Retinal pigment epithelial cell (primary cell): ENCODE measurements at regions not wholly inside any gene's neighbourhood (a gene's known extent, or its start where the extent isn't known, plus 50 kb on each side); places are given as distances from the start of the nearest gene placed in this dataset.
"Not testable (repeated sequence)": the region's sequence is repeated elsewhere in the genome, so short reads cannot be mapped to it uniquely, and the experiment has no call there.

ENCODE experiments used
- DNase-seq: peaks from one replicate; pipeline ENCODE4 v3.0.0-alpha.2; 2010; ENCODE audit warnings: low read depth
- H3K4me3 ChIP-seq: 2 replicates; pipeline ENCODE4 v1.5.1; 2011; ENCODE audit warnings: mild to moderate bottlenecking, low read length, control low read depth, moderate library complexity
- TF ChIP-seq, protein P1 (sequence below): conservative IDR thresholded peaks from 2 replicates; pipeline ENCODE4 v1.5.1; 2011; ENCODE audit warnings: low read depth, low read length, control low read depth, inconsistent platforms

DNA sequence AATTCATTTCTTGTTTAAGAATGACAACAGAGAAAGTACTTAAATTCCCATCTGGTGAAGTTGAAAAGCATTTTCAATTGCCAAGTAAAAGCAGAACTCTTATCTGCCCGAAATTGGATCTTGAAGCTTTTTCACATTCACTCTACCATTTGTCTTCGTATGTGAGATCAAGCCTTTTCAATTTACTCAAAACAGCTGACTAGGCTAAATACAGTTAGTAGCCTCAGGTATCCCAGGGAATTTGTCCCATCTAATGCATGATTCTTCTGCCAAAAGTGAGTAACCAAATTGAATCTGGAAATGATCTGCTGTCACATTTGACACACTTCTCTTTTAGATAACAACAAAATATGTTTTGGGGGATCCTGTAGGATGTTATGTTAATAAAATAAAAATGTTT is 596.8 kb upstream of the HS3ST5 start:
- TF ChIP-seq, protein P1, sequence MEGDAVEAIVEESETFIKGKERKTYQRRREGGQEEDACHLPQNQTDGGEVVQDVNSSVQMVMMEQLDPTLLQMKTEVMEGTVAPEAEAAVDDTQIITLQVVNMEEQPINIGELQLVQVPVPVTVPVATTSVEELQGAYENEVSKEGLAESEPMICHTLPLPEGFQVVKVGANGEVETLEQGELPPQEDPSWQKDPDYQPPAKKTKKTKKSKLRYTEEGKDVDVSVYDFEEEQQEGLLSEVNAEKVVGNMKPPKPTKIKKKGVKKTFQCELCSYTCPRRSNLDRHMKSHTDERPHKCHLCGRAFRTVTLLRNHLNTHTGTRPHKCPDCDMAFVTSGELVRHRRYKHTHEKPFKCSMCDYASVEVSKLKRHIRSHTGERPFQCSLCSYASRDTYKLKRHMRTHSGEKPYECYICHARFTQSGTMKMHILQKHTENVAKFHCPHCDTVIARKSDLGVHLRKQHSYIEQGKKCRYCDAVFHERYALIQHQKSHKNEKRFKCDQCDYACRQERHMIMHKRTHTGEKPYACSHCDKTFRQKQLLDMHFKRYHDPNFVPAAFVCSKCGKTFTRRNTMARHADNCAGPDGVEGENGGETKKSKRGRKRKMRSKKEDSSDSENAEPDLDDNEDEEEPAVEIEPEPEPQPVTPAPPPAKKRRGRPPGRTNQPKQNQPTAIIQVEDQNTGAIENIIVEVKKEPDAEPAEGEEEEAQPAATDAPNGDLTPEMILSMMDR = no peak
- no peak for DNase-seq

GRCh38 chr6:114936080-114936479 is 593.3 kb upstream of the HS3ST5 start:
- DNase-seq = no peak
- no peak overlapping the region for H3K4me3 ChIP-seq
- TF ChIP-seq, protein P1 = no peak

More for the DNA sequence above, 596.8 kb upstream of the HS3ST5 start:
- no peak overlapping the region for H3K4me3 ChIP-seq

GRCh38 chr6:114934079-114934478 is 591.3 kb upstream of the HS3ST5 start:
- no peak overlapping the region for H3K4me3 ChIP-seq
- TF ChIP-seq, protein P1 = no peak
- DNase-seq = no peak

DNA sequence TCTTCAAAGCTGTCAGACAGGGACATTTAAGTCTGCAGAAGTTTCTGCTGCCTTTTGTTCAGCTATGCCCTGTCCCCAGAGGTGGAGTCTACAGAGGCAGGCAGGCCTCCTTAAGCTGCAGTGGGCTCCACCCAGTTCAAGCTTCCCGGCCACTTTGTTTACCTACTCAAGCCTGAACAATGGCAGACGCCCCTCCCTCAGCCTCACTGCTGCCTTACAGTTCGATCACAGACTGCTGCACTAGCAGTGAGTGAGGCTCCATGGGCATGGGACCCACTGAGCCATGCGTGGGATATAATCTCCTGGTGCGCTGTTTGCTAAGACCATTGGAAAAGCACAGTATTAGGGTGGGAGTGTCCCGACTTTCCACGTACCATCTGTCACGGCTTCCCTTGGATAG is 585.9 kb upstream of the HS3ST5 start:
- not testable (repeated sequence) for H3K4me3 ChIP-seq

DNA sequence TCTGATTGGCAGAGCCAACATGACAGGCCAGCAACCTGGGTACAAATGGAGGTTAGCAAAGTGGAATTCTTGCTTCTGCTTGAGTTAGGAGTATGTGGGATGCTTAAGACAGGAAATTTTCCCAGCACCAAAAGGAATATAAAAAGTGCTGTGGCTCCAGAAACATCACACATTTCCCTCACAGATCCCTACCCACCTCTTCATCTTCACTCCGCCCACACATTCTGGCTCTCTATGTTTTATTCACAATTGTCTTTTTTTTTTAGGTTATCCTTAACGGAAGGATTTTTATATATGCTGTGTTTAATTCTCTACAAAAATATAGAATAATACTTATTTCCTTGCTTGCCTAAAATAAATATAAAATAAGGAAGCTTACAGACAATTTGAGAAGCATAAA is 563.3 kb upstream of the HS3ST5 start:
- no peak overlapping the region for H3K4me3 ChIP-seq
- TF ChIP-seq, protein P1 = no peak
- no peak for DNase-seq

More for the DNA sequence above, 585.9 kb upstream of the HS3ST5 start:
- not testable (repeated sequence) for DNase-seq

GRCh38 chr6:114897536-114897935 is 554.7 kb upstream of the HS3ST5 start:
- no peak overlapping the region for H3K4me3 ChIP-seq
- TF ChIP-seq, protein P1 = no peak
- DNase-seq = no peak

DNA sequence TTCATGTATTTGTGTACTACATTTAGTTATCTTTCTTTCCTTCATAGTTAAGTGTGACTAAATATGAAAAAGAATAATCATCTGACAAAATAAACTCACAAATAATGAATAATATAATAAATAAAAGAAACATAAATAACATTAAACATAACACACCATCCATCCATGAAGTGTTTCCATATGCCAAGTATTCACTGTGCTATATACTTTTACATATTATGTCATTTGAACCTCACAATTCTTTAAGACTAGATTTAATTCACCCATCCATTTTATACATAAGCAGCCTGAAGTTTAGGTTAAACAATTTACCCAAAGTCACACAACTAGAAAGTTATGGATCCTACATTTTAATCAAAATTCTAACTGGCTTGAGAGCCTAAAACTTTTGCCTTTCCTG is 549.4 kb upstream of the HS3ST5 start:
- TF ChIP-seq, protein P1 = no peak
- no peak for DNase-seq
- no peak overlapping the region for H3K4me3 ChIP-seq

GRCh38 chr6:114888241-114888640 is 545.4 kb upstream of the HS3ST5 start:
- DNase-seq = no peak
- H3K4me3 ChIP-seq = no peak overlapping the region
- TF ChIP-seq, protein P1 = no peak
